ENCODE measurements at regions not wholly inside any gene's neighbourhood (a gene's known extent, or its start where the extent isn't known, plus 50 kb on each side); places are given as distances from the start of the nearest gene placed in this dataset.

DNA sequence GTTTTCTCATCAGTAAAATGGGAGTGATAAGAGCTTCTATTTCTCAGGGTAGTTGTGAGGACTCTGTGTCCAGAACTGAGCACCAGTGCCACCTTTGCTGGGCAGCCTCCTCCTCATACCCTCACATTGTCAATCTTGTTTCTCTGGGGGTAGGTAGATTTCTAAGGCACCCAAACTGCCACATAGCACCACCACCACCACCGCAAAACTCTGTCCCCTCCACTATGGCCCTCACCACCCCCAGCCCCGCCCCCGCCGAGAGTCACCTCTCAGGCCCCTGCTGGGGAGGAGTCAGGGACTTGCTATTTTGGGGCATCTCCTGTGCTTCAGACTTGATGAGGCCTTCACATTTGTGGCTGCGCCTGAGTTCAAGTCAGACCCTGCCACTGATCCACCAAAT, 549.2 kb downstream of the PTPRU start:
- no peak for TF ChIP-seq RAD21 (IDR thresholded peaks at IDR 0.05)
- TF ChIP-seq, protein P1, sequence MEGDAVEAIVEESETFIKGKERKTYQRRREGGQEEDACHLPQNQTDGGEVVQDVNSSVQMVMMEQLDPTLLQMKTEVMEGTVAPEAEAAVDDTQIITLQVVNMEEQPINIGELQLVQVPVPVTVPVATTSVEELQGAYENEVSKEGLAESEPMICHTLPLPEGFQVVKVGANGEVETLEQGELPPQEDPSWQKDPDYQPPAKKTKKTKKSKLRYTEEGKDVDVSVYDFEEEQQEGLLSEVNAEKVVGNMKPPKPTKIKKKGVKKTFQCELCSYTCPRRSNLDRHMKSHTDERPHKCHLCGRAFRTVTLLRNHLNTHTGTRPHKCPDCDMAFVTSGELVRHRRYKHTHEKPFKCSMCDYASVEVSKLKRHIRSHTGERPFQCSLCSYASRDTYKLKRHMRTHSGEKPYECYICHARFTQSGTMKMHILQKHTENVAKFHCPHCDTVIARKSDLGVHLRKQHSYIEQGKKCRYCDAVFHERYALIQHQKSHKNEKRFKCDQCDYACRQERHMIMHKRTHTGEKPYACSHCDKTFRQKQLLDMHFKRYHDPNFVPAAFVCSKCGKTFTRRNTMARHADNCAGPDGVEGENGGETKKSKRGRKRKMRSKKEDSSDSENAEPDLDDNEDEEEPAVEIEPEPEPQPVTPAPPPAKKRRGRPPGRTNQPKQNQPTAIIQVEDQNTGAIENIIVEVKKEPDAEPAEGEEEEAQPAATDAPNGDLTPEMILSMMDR (IDR thresholded peaks at IDR 0.05; ENCODE audit: low read depth, low read length, missing input control): no peak
- no peak for TF ChIP-seq EGR1 (IDR thresholded peaks at IDR 0.05; ENCODE audit: low read depth in 2 of 2)
- TF ChIP-seq, protein P2, sequence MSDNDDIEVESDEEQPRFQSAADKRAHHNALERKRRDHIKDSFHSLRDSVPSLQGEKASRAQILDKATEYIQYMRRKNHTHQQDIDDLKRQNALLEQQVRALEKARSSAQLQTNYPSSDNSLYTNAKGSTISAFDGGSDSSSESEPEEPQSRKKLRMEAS (IDR thresholded peaks at IDR 0.05): no peak
- no peak for TF ChIP-seq JUND (IDR thresholded peaks at IDR 0.05)
- no peak for TF ChIP-seq SP1 (IDR thresholded peaks at IDR 0.05)
- TF ChIP-seq HNF4G (IDR thresholded peaks at IDR 0.05): no peak
- TF ChIP-seq YY1 (IDR thresholded peaks at IDR 0.05): no peak
- no peak for TF ChIP-seq TAF1 (conservative IDR thresholded peaks at IDR 0.05)
- TF ChIP-seq FOXA1 (IDR thresholded peaks at IDR 0.05): no peak
- TF ChIP-seq, protein P3, sequence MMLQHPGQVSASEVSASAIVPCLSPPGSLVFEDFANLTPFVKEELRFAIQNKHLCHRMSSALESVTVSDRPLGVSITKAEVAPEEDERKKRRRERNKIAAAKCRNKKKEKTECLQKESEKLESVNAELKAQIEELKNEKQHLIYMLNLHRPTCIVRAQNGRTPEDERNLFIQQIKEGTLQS (IDR thresholded peaks at IDR 0.05): no peak
- TF ChIP-seq, protein P4, sequence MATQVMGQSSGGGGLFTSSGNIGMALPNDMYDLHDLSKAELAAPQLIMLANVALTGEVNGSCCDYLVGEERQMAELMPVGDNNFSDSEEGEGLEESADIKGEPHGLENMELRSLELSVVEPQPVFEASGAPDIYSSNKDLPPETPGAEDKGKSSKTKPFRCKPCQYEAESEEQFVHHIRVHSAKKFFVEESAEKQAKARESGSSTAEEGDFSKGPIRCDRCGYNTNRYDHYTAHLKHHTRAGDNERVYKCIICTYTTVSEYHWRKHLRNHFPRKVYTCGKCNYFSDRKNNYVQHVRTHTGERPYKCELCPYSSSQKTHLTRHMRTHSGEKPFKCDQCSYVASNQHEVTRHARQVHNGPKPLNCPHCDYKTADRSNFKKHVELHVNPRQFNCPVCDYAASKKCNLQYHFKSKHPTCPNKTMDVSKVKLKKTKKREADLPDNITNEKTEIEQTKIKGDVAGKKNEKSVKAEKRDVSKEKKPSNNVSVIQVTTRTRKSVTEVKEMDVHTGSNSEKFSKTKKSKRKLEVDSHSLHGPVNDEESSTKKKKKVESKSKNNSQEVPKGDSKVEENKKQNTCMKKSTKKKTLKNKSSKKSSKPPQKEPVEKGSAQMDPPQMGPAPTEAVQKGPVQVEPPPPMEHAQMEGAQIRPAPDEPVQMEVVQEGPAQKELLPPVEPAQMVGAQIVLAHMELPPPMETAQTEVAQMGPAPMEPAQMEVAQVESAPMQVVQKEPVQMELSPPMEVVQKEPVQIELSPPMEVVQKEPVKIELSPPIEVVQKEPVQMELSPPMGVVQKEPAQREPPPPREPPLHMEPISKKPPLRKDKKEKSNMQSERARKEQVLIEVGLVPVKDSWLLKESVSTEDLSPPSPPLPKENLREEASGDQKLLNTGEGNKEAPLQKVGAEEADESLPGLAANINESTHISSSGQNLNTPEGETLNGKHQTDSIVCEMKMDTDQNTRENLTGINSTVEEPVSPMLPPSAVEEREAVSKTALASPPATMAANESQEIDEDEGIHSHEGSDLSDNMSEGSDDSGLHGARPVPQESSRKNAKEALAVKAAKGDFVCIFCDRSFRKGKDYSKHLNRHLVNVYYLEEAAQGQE (IDR thresholded peaks at IDR 0.05): no peak
- TF ChIP-seq GABPA (IDR thresholded peaks at IDR 0.05 in 1 of 2, conservative IDR thresholded peaks at IDR 0.05 in 1 of 2): no peak
